HG03095 (cell line): ENCODE measurements at regions not wholly inside any gene's neighbourhood (a gene's known extent, or its start where the extent isn't known, plus 50 kb on each side); places are given as distances from the start of the nearest gene placed in this dataset.
"Not testable (repeated sequence)": the region's sequence is repeated elsewhere in the genome, so short reads cannot be mapped to it uniquely, and the experiment has no call there.

Source experiments
- ATAC-seq: cut with Tn5 transposase; IDR thresholded peaks from one replicate; pipeline ENCODE4 v1.9.1; 2021; ENCODE audit warnings: moderate library complexity; ENCODE audit not compliant: unreplicated experiment

GRCh38 chr20:47899313-47899712 is 114.0 kb upstream of the SULF2 start:
- not testable (repeated sequence) for ATAC-seq

GRCh38 chr20:47897461-47897860 is 112.2 kb upstream of the SULF2 start:
- no peak for ATAC-seq

GRCh38 chr20:47892681-47893080 is 107.4 kb upstream of the SULF2 start:
- ATAC-seq, result not testable (repeated sequence)

GRCh38 chr20:47890708-47891107 is 105.4 kb upstream of the SULF2 start:
- not testable (repeated sequence) for ATAC-seq

- not testable (repeated sequence) for ATAC-seq
These were observed 104.5 kb upstream of the SULF2 start for GRCh38 chr20:47889751-47890150.

- ATAC-seq, result no peak
These were observed 103.1 kb upstream of the SULF2 start for GRCh38 chr20:47888351-47888750.

- no peak for ATAC-seq
These were observed 102.3 kb upstream of the SULF2 start for GRCh38 chr20:47887477-47888080.

GRCh38 chr20:47887064-47887463 is 101.8 kb upstream of the SULF2 start:
- ATAC-seq, result no peak

GRCh38 chr20:47886454-47887041 is 101.3 kb upstream of the SULF2 start:
- no peak for ATAC-seq

- ATAC-seq, result no peak
These were observed 100.7 kb upstream of the SULF2 start for GRCh38 chr20:47885909-47886453.

- not testable (repeated sequence) for ATAC-seq
These were observed 98.7 kb upstream of the SULF2 start for GRCh38 chr20:47883940-47884339.

- no peak for ATAC-seq
These were observed 97.9 kb upstream of the SULF2 start for GRCh38 chr20:47883186-47883585.

GRCh38 chr20:47879771-47880170 is 94.5 kb upstream of the SULF2 start:
- no peak for ATAC-seq

- no peak for ATAC-seq
These were observed 93.3 kb upstream of the SULF2 start for GRCh38 chr20:47878601-47879027.

- ATAC-seq, result no peak
These were observed 91.2 kb upstream of the SULF2 start for GRCh38 chr20:47876311-47877088.

GRCh38 chr20:47875297-47876025 is 90.2 kb upstream of the SULF2 start:
- ATAC-seq, result no peak

- ATAC-seq, result no peak
These were observed 87.1 kb upstream of the SULF2 start for GRCh38 chr20:47872341-47872740.

GRCh38 chr20:47870475-47870874 is 85.2 kb upstream of the SULF2 start:
- ATAC-seq, result no peak

GRCh38 chr20:47868744-47869143 is 83.5 kb upstream of the SULF2 start:
- ATAC-seq, result no peak

GRCh38 chr20:47868236-47868635 is 83.0 kb upstream of the SULF2 start:
- no peak for ATAC-seq

- ATAC-seq, result no peak
These were observed 82.5 kb upstream of the SULF2 start for GRCh38 chr20:47867831-47868230.
